ENCODE measurements at regions not wholly inside any gene's neighbourhood (a gene's known extent, or its start where the extent isn't known, plus 50 kb on each side); places are given as distances from the start of the nearest gene placed in this dataset.

GRCh38 chr5:68749077-68749476 is 344.7 kb upstream of the SLC30A5 start:
- TF ChIP-seq, protein P1, sequence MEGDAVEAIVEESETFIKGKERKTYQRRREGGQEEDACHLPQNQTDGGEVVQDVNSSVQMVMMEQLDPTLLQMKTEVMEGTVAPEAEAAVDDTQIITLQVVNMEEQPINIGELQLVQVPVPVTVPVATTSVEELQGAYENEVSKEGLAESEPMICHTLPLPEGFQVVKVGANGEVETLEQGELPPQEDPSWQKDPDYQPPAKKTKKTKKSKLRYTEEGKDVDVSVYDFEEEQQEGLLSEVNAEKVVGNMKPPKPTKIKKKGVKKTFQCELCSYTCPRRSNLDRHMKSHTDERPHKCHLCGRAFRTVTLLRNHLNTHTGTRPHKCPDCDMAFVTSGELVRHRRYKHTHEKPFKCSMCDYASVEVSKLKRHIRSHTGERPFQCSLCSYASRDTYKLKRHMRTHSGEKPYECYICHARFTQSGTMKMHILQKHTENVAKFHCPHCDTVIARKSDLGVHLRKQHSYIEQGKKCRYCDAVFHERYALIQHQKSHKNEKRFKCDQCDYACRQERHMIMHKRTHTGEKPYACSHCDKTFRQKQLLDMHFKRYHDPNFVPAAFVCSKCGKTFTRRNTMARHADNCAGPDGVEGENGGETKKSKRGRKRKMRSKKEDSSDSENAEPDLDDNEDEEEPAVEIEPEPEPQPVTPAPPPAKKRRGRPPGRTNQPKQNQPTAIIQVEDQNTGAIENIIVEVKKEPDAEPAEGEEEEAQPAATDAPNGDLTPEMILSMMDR (conservative IDR thresholded peaks at IDR 0.05) = no peak
- no peak for TF ChIP-seq ZFX (IDR thresholded peaks at IDR 0.05)
